ENCODE measurements at regions not wholly inside any gene's neighbourhood (a gene's known extent, or its start where the extent isn't known, plus 50 kb on each side); places are given as distances from the start of the nearest gene placed in this dataset.

DNA sequence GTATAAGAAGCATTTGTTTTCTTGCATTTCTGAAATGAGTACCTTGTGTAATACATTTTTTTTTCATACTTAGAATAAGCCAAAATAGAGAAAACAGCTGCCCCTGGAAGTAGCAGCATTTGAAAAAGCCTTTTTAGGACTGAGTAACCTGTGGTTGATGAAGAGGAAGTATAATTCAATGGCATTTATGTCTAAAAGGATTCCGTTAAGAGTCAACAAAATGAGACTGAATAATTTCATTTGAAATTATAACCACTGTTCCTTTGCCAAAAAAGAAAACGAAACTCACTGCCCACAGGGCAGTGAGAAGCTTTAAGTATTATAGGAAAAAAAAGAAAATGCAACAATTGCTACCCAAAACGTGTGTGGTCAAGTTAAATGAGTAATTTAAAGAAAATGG is 705.6 kb upstream of the PHF14 start:
- Histone ChIP-seq H3F3A (ENCODE audit: insufficient read depth, low read length) (peaks cover 15% of the 10 kb centered on the region), H3K4me3 (ENCODE audit: low read length) (peak overlapping the region; percentile 36), H3K36me3 (replicated peaks; ENCODE audit: insufficient read depth, low read length) (no peaks in the 10 kb centered on the region), H3K4me1 (ENCODE audit: low read length) (peaks cover 19% of the 10 kb centered on the region), H3K27ac (ENCODE audit: low read length) (peak overlapping the region; percentile 52; the same call in 1 of the 2 replicates), H3K9me3 (replicated peaks; ENCODE audit: insufficient read depth, low read length) (no peaks in the 10 kb centered on the region), H3K4me2 (ENCODE audit: low read depth, low read length) (peak overlapping the region; percentile 61), H2AFZ (ENCODE audit: low read length) (peak overlapping the region; percentile 47), H3K27me3 (replicated peaks; ENCODE audit: insufficient read depth, low read length) (no peaks in the 10 kb centered on the region), H3K79me2 (ENCODE audit: low read length) (no peaks in the 10 kb centered on the region), H4K20me1 (ENCODE audit: insufficient read depth, low read length) (no peaks in the 10 kb centered on the region), H3K9me2 (replicated peaks; ENCODE audit: insufficient read depth, low read length) (no peaks in the 10 kb centered on the region), H3K9ac (ENCODE audit: low read length) (peak overlapping the region; percentile 12; the same call in 1 of the 2 replicates)
- TF ChIP-seq EZH2phosphoT487 (IDR thresholded peaks at IDR 0.05; ENCODE audit: low read length): no peak
- TF ChIP-seq, protein P1, sequence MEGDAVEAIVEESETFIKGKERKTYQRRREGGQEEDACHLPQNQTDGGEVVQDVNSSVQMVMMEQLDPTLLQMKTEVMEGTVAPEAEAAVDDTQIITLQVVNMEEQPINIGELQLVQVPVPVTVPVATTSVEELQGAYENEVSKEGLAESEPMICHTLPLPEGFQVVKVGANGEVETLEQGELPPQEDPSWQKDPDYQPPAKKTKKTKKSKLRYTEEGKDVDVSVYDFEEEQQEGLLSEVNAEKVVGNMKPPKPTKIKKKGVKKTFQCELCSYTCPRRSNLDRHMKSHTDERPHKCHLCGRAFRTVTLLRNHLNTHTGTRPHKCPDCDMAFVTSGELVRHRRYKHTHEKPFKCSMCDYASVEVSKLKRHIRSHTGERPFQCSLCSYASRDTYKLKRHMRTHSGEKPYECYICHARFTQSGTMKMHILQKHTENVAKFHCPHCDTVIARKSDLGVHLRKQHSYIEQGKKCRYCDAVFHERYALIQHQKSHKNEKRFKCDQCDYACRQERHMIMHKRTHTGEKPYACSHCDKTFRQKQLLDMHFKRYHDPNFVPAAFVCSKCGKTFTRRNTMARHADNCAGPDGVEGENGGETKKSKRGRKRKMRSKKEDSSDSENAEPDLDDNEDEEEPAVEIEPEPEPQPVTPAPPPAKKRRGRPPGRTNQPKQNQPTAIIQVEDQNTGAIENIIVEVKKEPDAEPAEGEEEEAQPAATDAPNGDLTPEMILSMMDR (IDR thresholded peaks at IDR 0.05; ENCODE audit: low read length): no peak
- no peak for TF ChIP-seq EZH2 (optimal IDR thresholded peaks at IDR 0.05; ENCODE audit: low read depth, low read length)
- peak; percentile 55 for DNase-seq

DNA sequence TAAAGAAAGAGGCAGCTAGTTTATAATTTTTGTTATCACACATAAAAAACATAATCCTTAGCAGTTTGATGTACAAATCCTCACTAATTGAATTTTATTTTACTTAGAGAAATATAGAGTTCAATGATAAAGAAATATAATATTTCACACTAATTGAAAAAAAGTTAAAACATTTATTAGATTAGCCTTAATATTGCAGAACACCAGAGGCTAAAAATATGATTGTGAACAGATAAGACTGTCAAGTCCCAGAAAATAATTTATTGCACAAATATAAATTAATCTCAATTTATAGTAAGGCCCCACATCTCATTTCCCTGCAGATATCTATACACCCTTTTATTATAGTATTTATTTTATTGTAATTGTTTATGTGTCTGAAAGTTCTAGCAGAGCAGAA is 690.8 kb upstream of the PHF14 start:
- TF ChIP-seq, protein P1 (IDR thresholded peaks at IDR 0.05; ENCODE audit: low read length): no peak
- TF ChIP-seq EZH2 (optimal IDR thresholded peaks at IDR 0.05; ENCODE audit: low read depth, low read length): no peak
- TF ChIP-seq EZH2phosphoT487 (IDR thresholded peaks at IDR 0.05; ENCODE audit: low read length): no peak
- Histone ChIP-seq H3F3A (ENCODE audit: insufficient read depth, low read length) (no peaks in the 10 kb centered on the region), H3K9me3 (replicated peaks; ENCODE audit: insufficient read depth, low read length) (no peaks in the 10 kb centered on the region), H3K27ac (ENCODE audit: low read length) (no peak overlapping the region), H3K4me1 (ENCODE audit: low read length) (0 out of 2 replicates have a peak, but pooled peaks cover 6% of the 10 kb centered on the region), H3K9me2 (replicated peaks; ENCODE audit: insufficient read depth, low read length) (0 out of 2 replicates have a peak, but pooled peaks cover 2% of the 10 kb centered on the region), H3K9ac (ENCODE audit: low read length) (no peak overlapping the region), H3K79me2 (ENCODE audit: low read length) (no peaks in the 10 kb centered on the region), H4K20me1 (ENCODE audit: insufficient read depth, low read length) (no peaks in the 10 kb centered on the region), H3K4me2 (ENCODE audit: low read depth, low read length) (no peak overlapping the region), H3K36me3 (replicated peaks; ENCODE audit: insufficient read depth, low read length) (no peaks in the 10 kb centered on the region), H3K27me3 (replicated peaks; ENCODE audit: insufficient read depth, low read length) (no peaks in the 10 kb centered on the region), H3K4me3 (ENCODE audit: low read length) (no peak overlapping the region), H2AFZ (ENCODE audit: low read length) (no peak overlapping the region)
- no peak for DNase-seq

DNA sequence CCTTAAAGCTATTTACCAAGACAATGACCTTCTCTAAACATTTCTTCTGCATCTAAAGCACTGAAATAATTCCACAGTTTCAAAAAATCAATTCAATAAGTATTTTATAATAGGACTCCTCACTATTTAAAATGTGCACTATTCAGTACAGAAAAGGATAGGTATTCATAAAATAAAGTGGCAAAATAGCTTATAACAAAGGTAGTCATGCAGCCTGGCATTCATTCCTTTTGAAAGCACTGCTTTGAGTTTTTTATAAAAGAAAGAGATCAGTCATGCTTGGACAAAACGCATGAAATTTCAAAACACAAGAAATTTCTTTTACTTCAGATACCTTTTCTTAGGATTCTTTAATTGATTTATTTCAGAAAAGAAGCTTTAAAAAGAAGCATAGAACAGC is 689.7 kb upstream of the PHF14 start:
- H3K9ac ChIP-seq (ENCODE audit: low read length): no peak overlapping the region
- H3K4me2 ChIP-seq (ENCODE audit: low read depth, low read length): no peak overlapping the region
- H3K79me2 ChIP-seq (ENCODE audit: low read length): no peaks in the 10 kb centered on the region
- DNase-seq: no peak
- H3K9me2 ChIP-seq (replicated peaks; ENCODE audit: insufficient read depth, low read length): 0 out of 2 replicates have a peak, but pooled peaks cover 2% of the 10 kb centered on the region
- no peak overlapping the region for H3K4me3 ChIP-seq (ENCODE audit: low read length)
- H3F3A ChIP-seq (ENCODE audit: insufficient read depth, low read length): no peaks in the 10 kb centered on the region
- TF ChIP-seq EZH2phosphoT487 (IDR thresholded peaks at IDR 0.05; ENCODE audit: low read length) (no peak), EZH2 (optimal IDR thresholded peaks at IDR 0.05; ENCODE audit: low read depth, low read length) (no peak)
- TF ChIP-seq, protein P1 (IDR thresholded peaks at IDR 0.05; ENCODE audit: low read length): no peak
- H4K20me1 ChIP-seq (ENCODE audit: insufficient read depth, low read length): no peaks in the 10 kb centered on the region
- H3K27ac ChIP-seq (ENCODE audit: low read length): no peak overlapping the region
- H3K36me3 ChIP-seq (replicated peaks; ENCODE audit: insufficient read depth, low read length): no peaks in the 10 kb centered on the region
- H3K9me3 ChIP-seq (replicated peaks; ENCODE audit: insufficient read depth, low read length): no peaks in the 10 kb centered on the region
- 0 out of 2 replicates have a peak, but pooled peaks cover 6% of the 10 kb centered on the region for H3K4me1 ChIP-seq (ENCODE audit: low read length)
- H2AFZ ChIP-seq (ENCODE audit: low read length): no peak overlapping the region
- no peaks in the 10 kb centered on the region for H3K27me3 ChIP-seq (replicated peaks; ENCODE audit: insufficient read depth, low read length)

All from MM.1S (cell line).